NCI-H1417 (cell line): ENCODE measurements at regions not wholly inside any gene's neighbourhood (a gene's known extent, or its start where the extent isn't known, plus 50 kb on each side); places are given as distances from the start of the nearest gene placed in this dataset.

Source experiments
- DNase-seq, 3 experiments: peaks; one replicate each; lab custom pipeline; 2025; lab: John Stamatoyannopoulos, UW

DNA sequence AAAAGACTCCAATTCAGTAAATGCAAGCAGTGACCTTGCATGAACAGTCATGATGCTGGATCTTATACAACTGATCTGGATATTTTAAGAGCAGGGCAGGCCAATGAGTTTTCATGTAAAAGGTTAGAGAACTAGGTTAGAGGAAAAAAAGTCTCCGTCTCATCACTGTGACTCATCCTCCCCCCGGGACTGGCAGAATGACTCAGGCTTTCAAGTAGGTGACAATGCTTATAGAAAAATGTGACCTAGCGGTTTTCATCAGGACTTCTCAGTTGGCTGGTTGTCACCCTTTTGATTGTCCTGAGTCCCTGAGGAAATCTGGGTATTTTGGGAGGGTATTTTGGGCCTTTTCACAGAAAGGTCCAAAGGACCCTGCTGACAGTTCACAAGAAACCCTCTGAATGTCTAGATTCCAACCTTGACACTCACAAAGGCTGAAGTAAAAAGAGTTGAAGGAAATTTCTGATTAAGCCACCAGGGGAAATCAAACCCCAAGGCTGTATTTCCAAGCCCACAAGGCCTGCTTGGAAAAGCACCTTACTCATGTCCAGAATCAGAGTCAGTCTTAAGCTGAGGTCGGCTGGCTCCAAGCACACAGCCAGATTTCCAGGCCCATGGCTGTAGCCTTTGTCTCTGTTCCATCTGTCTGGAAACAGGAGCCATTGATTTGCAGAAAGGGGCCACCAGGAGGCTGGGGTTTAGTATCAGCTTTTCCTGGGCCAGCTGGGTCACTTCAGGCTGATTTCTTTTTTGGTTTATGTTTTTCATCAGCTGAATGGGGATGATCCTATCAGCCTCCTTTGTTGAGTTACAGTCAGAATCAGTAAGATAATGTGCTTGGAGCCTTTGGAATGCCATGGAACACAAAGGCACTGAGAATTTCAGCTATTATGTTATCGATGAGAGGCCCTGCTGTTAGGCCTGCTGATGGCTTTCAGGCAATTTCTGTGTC, 226.4 kb upstream of the HABP2 start:
- DNase-seq: no peak

DNA sequence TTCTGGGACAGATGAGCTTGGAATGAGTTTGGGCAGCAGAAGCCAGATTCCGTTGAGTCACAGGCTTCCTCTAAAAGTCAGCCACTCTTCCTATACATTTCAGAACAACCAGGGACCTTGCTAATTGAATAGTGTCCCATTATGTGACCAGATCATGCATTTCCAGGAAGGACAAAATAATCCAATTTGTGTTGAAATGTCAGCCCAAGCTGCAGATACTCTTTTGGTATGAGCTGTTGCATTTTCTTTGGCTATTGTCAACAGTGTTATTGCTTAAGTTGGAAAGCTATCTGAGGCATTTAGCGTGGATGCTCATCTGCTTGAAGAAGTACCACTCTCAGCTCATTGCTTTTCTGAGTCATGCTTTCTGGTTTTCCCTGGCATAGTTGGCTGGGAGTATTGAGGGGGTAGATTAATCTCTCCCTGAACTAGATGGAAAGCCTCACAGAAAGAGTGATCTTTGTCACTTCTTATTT, 223.7 kb upstream of the HABP2 start:
- DNase-seq: no peak

DNA sequence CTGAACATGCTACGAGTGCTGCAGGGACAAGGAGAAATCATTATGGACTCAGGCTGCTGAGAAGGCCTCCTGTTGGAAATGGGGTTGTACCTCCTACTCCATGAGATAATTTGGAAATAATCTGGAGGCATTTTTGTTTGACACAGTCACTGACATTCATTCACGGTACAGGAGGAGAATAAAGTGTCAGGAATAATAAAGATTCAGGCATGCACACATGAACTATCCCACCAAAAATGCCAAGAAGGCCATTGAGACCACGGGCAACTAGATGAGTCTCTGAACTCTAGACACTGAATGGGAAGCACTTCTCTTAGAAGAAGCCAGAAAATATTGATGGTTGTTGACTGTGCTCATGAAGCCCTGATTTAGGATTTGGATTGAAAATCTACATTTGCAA, 220.9 kb upstream of the HABP2 start:
- no peak for DNase-seq

DNA sequence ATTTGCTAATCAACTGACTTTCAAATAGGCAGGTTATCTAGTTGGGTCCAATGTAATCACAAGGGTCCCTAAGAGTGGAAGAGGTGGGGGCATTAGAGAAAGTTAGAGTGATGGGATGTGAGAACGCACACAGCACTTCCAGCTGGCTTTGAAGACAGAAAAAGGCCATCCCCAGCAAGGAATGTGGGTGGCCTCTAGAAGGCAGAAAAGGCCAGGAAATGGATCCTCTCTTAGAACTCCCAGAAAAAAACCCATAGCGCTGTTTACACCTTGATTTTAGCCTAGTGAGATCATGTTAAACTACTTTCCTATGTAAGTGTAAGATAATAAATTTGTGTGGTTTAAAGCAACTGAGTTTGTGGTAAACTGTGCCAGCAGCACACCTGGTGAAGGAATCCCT, 219.5 kb upstream of the HABP2 start:
- DNase-seq: no peak

DNA sequence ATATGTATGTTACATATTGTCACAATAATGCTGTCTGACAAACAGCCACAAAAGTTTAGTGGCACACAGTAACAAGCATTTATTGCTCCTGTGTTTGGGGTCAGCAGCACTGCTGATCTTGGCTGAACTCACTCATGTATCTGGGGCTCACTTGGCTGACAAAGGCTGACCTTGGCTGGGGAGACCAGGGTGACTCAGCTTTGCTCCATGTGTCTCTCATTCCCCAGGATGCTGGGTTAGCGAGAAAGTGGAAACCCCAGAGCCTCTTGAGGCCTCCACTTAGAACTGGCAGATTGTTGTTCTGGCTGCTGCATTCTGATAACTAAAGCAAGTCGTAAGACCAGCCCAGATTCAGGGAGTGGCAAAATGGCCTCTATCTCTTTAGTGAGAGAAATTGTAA, 217.3 kb upstream of the HABP2 start:
- DNase-seq: no peak

DNA sequence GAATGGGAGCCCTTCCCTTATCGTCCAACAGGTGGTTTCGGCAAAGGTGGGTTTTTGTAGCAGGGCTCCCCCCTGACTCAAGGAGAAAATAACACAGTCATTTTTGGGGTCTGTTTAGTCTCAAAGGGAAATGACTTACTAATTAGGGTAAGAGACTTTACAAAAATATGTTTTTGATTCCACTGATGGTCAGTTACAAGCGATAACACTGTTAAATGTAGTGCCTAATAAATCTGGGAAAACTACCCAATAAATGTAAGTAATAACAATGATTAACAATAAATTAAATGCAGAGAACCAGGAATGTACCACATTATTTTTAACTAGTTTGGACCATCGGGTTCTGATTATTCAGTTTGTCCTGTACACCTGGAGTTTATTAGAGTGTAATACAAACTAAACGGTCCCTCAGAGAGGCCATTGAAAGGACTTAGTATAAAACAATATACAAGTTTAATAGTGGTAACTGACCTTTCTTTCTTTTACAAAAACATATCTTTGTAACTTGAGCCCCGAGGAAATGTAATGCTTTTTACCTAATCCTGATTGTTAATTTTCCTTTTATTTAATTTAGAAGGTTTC, 216.2 kb upstream of the HABP2 start:
- DNase-seq: no peak

DNA sequence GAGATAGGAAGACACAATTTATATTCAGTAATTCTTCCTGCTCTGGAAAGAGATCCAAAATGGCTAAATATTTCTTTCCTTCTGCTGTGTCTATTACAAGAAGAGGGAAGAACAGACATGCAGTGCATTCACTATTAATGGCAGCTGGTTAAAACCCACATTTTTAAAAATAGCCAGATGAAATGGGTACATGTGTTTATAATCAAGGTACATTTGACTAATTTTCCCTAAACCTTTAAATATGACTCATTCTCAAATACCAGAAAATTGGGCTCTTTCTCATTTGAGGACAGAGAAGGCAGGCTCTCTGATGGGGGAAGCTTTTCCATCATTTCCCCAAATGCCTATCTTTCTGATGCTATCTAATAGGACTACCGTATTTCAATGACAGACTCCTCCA, 215.7 kb upstream of the HABP2 start:
- DNase-seq: no peak

DNA sequence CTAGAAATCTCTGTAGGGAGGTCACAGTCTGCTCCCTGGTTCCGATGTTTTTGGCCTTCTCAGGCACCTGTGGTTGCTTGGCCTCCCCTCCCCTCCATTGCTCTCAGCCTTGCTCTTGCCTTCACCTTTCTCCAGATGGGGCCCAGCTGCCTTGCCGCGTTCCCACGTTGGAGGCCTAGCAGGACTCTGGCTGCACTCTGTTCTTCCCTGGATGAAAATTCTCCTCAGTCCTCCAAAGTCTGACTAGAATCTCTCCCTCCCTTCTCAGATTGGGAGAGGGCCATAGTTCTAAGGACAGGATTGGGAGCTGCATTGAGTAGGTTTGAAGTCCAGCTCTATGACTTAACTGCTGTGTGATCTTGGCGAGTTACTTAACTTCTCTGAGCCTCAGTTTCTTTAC, 213.7 kb upstream of the HABP2 start:
- no peak for DNase-seq

DNA sequence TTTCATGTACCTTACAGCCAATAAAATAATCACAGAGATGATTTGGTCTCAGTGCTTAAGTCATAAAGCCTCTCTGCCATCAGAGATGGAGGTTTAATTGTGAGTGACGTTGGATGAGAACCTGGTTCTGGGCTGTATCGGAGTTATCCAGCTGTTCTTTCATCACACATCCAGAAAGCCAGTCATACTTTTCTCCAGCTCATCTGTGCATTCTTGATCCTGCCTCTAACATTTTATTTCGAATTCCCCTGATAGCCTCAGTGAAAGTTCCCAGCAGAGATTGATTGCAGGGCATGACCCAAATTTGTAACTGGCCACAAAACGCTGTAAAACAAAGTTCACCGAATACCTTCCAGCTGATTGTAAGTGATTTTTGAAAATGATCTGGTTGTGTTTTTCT, 212.6 kb upstream of the HABP2 start:
- DNase-seq: no peak

DNA sequence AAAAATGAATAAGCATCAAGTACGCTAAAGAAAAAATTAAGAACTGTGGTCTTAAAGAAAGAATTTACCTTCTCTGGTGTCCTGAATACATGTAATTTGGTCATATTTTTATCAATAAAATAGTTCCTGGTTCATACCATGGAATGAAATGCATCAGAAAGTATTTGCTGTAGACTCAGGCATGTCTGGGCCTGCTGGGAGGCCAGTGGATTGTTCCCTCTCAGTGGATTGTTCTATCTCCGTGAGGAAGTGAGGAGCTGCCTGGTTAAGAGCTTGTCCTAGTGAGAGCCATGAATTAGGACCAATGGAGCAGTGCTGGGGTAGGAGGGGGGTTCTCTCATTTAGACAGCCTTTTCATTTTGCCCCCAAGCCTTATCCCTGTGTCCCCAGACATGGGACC, 211.7 kb upstream of the HABP2 start:
- DNase-seq: no peak

DNA sequence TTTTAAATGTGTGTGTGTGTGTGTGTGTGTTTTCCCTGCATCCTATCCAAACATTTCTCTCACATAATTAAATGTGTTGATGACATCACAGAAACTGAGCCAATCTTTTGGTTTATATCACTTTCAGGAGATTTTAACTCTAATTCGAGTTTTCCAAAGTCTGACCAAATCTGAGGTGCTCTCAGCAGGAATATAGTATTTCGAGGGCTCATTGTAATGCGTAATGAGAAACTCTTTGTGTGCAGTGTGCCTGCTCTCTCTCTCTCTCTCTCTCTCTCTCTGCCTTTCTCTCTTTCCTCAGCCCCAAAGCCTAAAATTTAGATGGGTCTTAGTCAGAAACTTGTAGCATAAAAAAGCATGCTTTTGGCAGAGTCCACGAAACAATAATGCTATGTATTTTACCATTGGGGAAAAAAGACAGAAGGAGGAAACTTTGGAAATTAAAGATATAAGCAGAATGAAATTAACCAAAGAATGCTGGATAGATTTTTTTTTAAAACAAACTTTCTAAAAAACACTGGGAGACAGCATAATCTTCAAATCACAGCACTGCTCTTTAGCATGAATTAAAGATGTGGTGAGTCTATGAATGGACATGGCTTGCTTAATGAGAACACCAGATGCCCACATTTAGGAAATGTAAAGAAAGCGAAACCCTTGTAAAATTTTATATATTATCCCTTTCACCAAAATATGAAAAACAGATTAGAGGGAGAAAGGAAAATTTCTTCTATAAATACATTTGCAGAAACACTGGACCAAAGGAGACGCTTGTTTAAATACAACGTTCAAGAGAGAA, 206.8 kb upstream of the HABP2 start:
- no peak for DNase-seq

DNA sequence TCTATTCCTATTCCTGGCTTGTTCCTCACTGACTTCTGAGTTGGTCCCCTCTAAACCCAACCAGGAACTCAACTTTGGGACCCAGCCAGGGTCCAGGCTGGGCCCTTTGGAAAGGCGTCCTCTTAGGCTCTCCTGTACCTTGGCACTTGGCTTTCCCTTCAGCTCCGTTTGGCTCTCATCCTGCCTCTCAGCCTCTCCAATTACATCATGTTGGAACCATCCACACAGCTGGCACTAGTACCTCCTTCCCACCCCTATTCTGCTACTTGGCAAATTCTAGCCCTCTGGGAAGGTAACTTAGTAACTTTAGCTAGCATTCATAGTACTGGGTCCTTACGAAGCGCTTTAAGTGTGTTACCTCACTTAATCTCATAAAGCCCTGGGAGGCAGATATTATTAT, 205.3 kb upstream of the HABP2 start:
- DNase-seq: no peak

DNA sequence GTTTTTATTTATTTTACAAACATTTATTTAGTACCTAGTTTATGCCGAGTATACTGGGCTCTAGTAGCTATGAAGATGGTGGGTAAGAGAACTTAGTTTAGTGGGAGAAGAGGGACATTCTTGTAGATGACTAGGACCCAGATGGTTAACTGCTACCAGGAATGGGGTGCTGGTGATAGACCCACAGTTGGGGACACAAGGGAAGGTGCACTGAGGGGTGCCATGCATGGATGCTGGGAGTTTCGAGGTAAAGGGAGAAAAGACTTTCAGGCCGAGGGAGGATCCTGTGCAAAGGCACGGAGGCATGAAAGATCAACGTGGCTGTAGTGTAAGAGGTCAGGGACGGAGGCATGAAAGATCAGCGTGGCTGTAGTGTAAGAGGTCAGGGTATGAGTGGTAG, 204.2 kb upstream of the HABP2 start:
- DNase-seq: no peak

DNA sequence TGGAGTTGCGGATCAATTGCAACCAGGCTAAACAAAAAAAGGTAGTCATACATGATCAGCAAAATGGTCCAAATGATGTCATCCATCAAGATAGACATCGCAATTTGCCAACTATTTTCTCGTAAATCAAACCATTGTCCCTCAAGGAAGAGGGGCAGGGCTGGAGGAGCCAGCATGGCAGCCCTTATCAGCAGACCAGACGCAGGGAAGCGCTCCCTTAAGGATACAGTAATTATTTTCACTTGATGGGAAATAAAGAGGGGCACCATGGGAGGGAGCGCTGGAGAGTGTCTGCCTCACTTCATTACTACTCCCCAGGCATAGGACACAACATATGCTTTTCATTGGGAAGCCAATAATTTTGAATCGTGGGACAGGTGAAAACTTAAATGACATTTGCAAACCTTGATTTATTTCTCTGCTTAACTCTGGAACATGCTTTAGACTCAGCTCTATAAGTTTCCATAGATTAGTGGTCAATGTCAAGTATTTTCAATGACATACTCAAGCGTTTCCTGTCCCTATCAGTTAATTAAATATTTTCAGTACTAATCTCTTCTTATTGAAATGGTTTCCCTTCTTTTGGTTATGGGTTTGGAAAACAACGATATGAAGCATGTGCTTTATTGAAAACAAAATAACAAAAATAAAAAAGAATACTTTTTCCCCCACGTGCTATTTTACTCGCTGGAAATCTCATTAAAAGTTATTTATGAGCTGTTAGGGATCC, 202.4 kb upstream of the HABP2 start:
- DNase-seq: no peak

DNA sequence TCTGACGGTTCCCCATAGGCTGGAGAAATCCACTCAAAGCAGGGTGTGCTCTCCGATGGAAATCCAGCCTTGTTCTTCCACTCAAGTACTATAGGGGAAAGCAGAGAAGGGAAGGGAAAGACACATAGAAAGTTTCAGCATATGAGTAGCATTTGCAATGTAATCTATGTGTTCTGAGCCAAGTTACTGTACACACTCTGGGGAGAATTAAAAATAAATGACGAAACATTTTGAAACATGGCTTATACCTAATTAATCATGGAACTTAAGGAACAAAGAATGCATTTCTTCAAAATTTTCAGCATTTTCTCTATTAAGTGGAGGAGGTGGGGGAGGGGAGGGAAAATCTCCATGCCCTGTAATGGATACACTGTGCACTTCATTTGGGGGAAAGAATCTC, 198.1 kb upstream of the HABP2 start:
- no peak for DNase-seq

DNA sequence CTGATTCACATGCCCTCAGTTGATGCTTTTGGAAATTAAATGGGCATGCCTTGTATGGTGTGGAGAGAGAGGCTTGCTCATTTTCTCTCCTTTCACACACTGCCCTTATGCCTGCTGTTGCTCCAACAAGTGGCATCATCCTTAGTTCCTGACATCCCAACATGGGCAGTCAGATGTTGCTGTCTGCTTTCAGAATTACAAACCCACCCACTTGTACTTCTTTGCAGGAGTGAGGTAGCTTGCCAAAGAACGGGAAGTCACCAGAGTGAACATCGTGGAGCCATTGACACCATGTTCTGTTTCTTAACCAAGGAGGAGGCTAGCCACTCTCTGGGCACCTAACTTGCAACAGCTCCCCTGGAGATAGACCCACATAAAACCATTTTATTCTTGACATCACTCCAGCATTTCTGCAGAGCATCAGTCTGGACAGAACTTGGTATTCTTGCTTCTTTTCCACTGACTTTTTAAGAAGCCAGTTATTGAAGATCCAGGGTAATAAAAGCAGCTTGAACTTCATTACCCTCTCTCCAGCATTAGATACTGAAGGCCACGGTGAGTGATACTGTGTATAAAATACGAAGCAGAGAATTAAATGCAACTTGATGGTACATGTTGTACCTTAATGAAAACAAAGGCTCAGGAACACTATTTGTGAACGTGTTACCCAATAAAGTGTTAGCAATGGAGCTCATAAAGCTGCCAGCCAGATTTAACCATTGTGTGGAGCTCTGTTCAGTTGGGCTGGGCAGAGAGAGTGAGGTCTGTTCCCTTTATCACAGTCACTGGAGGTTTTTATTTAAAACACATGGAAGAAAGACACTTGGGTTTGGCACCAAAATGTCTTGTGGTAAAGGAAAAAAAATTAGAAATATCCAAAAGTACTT, 195.8 kb upstream of the HABP2 start:
- DNase-seq: no peak

DNA sequence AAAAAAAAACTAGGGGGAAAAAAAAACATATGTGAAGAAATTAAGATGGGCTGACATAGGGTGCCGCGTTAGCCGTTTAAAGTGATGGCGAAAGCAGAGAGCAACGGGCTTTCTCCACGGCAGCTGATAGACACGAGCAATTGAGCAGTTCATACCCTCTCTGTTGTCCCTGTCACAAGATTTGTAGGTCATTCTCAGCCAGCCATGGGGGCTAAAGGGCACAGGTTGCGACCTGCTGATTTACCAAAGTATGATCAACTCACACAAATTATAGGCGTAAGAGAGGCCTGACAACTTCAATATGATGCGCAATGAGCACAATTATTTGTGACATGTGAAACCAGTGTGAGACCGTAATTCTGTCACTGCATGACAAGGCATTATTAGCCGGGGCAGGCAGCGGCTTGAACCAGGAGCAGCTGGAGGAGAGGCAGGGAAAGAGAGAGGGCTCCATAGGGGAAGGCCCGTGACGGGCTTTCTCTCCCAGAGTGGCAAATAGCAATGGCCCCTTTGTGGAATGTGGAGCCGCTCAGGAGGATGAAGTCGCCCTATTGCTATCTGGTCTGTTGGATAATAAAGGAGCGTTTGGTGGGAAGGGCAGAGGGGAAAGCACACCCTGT, 195.1 kb upstream of the HABP2 start:
- DNase-seq: peak in 1 of 3 experiments; percentile 30

DNA sequence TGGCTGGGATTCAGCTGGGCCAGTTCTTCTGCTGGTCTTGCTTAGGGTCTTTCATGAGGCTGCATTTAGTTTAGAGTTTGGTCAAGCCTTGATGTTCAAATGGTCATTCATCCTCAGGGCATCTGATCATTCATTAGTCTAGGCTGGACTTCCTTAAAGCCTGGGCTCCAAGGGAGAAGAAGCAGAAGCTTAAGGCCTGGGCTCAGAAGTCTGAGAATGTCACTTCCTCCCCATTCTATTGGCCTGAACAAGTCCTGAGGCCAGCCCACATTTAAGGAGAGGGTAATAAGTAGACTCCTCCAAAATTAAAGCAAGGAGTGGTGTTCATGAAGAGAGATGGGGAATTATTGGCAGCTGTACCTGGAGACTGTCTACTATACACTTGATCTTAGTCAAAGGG, 193.2 kb upstream of the HABP2 start:
- no peak for DNase-seq

DNA sequence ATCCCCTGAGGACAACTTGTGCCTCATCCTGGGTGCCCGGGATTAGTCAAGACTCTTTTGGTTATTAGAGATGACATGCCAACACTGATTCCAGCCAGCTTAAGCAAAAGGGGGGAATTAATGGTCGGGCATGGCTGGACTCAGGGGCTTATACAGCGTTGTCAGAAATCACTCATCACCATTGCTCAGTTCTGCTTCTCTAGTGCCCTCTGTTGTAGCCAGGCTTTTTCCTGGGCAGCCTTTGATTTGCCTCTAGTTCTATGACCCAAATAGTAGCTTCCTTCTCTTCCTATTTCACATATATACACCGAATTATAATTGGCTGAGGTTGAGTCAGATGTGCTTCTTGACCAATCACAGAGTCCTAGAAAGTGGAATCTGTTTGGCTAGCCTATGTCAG, 192.0 kb upstream of the HABP2 start:
- no peak for DNase-seq

DNA sequence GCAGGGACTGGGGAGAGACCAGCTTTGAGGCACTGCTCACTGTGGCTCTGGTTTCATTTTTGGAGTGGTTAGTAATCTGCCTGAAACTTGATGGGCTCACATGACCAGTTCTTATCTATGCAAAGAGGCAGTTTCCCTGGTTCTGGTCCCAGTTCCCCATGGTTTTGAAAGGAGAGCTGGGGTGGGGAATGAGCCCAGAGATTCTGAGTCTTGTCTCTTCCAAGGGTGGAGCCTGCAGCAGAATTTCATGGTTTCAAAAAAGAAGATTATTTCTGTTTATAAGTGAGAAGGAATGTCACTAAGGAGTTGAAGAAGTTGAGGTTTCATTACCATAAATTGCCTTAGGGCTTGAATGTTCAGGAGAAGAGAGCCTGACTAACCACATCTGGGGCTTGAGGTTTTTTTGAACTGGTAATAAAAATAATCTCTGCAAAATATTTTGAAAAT, 190.2 kb upstream of the HABP2 start:
- no peak for DNase-seq

DNA sequence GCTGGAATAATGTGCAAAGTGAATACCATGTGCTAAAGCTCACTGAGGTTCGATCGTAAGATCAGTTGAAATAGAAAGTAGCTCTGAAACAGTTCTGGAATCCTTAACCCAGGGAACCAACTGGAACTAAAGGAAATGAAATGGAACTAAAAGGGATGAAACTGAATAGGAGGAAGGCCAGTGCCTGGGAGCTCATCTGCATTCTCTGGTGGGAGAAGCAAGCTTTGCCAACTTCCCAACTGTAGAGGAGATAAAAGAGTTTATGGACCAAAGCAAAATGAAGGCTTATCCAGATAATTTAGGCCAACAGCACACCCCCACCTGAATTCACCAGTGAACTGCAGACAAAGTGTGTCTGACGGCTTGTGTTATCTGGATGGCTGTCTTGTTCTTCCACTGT, 188.6 kb upstream of the HABP2 start:
- DNase-seq: no peak
